ENCODE measurements at regions not wholly inside any gene's neighbourhood (a gene's known extent, or its start where the extent isn't known, plus 50 kb on each side); places are given as distances from the start of the nearest gene placed in this dataset.

DNA sequence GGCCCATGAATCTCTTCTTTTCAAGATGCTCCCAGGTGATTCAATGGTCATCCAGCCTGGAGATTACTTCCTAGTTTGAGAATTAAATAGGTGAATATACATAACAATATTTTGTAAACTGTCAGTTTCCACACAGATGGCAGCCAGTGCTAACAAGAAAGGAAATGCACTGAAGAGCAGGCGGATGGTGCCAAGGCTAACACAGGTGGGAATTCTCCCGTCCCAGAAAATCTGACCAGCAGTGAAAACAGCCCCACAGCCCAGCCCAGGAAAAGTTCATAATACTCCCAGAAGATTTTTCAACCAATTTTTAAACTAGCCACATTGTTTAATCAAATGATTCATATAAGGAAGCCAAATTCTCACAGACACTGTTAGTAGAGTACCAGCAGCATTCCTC is 387.2 kb upstream of the GATB start:
- CTCF ChIA-PET (ENCODE audit: unreplicated experiment): no interaction called here

DNA sequence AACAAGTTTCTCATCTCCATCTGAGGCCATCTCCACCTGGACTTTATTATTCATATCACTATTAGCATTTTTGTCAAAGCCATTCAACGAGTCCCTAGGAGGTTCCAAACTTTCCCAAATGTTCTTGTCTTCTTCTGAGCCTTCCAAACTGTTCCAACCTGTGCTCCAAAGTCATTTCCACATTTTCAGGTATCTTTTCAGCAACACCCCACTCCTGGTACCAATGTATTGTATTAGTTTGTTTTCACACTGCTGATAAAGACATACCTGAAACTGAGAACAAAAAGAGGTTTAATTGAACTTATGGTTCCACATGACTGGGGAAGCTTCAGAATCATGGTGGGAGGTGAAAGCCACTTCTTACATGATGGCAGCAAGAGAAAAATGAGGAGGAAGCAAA is 385.4 kb upstream of the GATB start:
- Histone ChIP-seq H3K9me2 (ENCODE audit: insufficient read depth, low read length) (no peaks in the 10 kb centered on the region), H3K27ac (ENCODE audit: low read depth, low read length, poor library complexity, severe bottlenecking) (no peak overlapping the region), H2AFZ (ENCODE audit: low read length) (no peak overlapping the region), H3K4me1 (ENCODE audit: insufficient read depth, low read length, poor library complexity, severe bottlenecking) (no peaks in the 10 kb centered on the region), H4K20me1 (ENCODE audit: insufficient read depth, low read length) (no peaks in the 10 kb centered on the region), H3K36me3 (ENCODE audit: insufficient read depth, low read length) (no peaks in the 10 kb centered on the region), H3K4me3 (ENCODE audit: low read depth, low read length, poor library complexity, severe bottlenecking) (no peak overlapping the region), H3K79me2 (ENCODE audit: insufficient read depth, low read depth, low read length) (no peaks in the 10 kb centered on the region), H3K9me3 (ENCODE audit: low read length) (no peaks in the 10 kb centered on the region), H3K4me2 (ENCODE audit: low read length) (no peak overlapping the region)
- POLR2A ChIA-PET: no interaction called here
- no TSS peak for BruUV-seq (replicated peaks)
- no peak for TF ChIP-seq EZH2phosphoT487 (IDR thresholded peaks at IDR 0.05; ENCODE audit: borderline replicate concordance, low read depth, low read length)
- TF ChIP-seq, protein P1, sequence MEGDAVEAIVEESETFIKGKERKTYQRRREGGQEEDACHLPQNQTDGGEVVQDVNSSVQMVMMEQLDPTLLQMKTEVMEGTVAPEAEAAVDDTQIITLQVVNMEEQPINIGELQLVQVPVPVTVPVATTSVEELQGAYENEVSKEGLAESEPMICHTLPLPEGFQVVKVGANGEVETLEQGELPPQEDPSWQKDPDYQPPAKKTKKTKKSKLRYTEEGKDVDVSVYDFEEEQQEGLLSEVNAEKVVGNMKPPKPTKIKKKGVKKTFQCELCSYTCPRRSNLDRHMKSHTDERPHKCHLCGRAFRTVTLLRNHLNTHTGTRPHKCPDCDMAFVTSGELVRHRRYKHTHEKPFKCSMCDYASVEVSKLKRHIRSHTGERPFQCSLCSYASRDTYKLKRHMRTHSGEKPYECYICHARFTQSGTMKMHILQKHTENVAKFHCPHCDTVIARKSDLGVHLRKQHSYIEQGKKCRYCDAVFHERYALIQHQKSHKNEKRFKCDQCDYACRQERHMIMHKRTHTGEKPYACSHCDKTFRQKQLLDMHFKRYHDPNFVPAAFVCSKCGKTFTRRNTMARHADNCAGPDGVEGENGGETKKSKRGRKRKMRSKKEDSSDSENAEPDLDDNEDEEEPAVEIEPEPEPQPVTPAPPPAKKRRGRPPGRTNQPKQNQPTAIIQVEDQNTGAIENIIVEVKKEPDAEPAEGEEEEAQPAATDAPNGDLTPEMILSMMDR (conservative IDR thresholded peaks at IDR 0.05; ENCODE audit: low read length): no peak
- intact Hi-C loops (cut with micrococcal nuclease; ENCODE audit: unreplicated experiment): no loop called here
- CTCF ChIA-PET (ENCODE audit: unreplicated experiment): no interaction called here
- no peak for DNase-seq (ENCODE audit: low spot score)

More for the DNA sequence above, 387.2 kb upstream of the GATB start:
- POLR2A ChIA-PET: interaction anchor here (0.6 kb wide), 1 partner anchor 18 kb away, joined by 3 read pairs; no protein-coding TSS in a partner anchor
- no peak for TF ChIP-seq EZH2phosphoT487 (IDR thresholded peaks at IDR 0.05; ENCODE audit: borderline replicate concordance, low read depth, low read length)
- TF ChIP-seq, protein P1 (conservative IDR thresholded peaks at IDR 0.05; ENCODE audit: low read length): no peak
- no peak for DNase-seq (ENCODE audit: low spot score)
- Histone ChIP-seq H3K4me2 (ENCODE audit: low read length) (no peak overlapping the region), H4K20me1 (ENCODE audit: insufficient read depth, low read length) (no peaks in the 10 kb centered on the region), H3K9me2 (ENCODE audit: insufficient read depth, low read length) (no peaks in the 10 kb centered on the region), H3K4me3 (ENCODE audit: low read depth, low read length, poor library complexity, severe bottlenecking) (no peak overlapping the region), H3K9me3 (ENCODE audit: low read length) (no peaks in the 10 kb centered on the region), H3K36me3 (ENCODE audit: insufficient read depth, low read length) (no peaks in the 10 kb centered on the region), H2AFZ (ENCODE audit: low read length) (no peak overlapping the region), H3K27ac (ENCODE audit: low read depth, low read length, poor library complexity, severe bottlenecking) (no peak overlapping the region), H3K79me2 (ENCODE audit: insufficient read depth, low read depth, low read length) (no peaks in the 10 kb centered on the region), H3K4me1 (ENCODE audit: insufficient read depth, low read length, poor library complexity, severe bottlenecking) (no peaks in the 10 kb centered on the region)
- no TSS peak for BruUV-seq (replicated peaks)
- intact Hi-C loops (cut with micrococcal nuclease; ENCODE audit: unreplicated experiment): no loop called here

DNA sequence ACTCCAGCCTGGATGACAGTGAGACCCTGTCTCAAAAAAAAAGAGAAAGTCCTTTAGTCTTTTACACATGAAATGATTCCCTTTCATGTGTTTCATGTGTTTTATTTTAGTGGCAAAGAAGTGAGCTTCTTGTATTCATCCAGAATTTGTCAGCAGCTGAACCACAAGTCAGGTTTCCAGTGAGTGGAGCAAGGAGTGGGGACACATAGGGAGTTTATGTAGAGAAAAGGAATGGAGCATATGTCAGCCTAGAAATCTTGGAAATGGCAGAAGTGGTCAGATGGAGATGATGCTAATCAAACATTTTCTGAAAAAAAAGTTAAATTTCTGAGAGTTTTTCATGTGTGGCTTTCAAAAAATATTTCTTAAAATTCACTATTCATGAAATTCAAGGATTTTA is 383.0 kb upstream of the GATB start:
- CTCF ChIA-PET (ENCODE audit: unreplicated experiment): no interaction called here

More for the DNA sequence above, 383.0 kb upstream of the GATB start:
- Histone ChIP-seq H3K4me1 (ENCODE audit: insufficient read depth, low read length, poor library complexity, severe bottlenecking) (no peaks in the 10 kb centered on the region), H3K79me2 (ENCODE audit: insufficient read depth, low read depth, low read length) (no peaks in the 10 kb centered on the region), H3K4me3 (ENCODE audit: low read depth, low read length, poor library complexity, severe bottlenecking) (no peak overlapping the region), H3K4me2 (ENCODE audit: low read length) (no peak overlapping the region), H3K9me3 (ENCODE audit: low read length) (no peaks in the 10 kb centered on the region), H3K9me2 (ENCODE audit: insufficient read depth, low read length) (no peaks in the 10 kb centered on the region), H3K36me3 (ENCODE audit: insufficient read depth, low read length) (no peaks in the 10 kb centered on the region), H2AFZ (ENCODE audit: low read length) (no peak overlapping the region), H3K27ac (ENCODE audit: low read depth, low read length, poor library complexity, severe bottlenecking) (no peak overlapping the region), H4K20me1 (ENCODE audit: insufficient read depth, low read length) (no peaks in the 10 kb centered on the region)
- TF ChIP-seq, protein P1 (conservative IDR thresholded peaks at IDR 0.05; ENCODE audit: low read length): no peak
- TF ChIP-seq EZH2phosphoT487 (IDR thresholded peaks at IDR 0.05; ENCODE audit: borderline replicate concordance, low read depth, low read length): no peak
- BruUV-seq (replicated peaks): no TSS peak
- no peak for DNase-seq (ENCODE audit: low spot score)
- POLR2A ChIA-PET: no interaction called here
- intact Hi-C loops (cut with micrococcal nuclease; ENCODE audit: unreplicated experiment): no loop called here

All from OCI-LY7 (cell line).